ENCODE measurements at regions not wholly inside any gene's neighbourhood (a gene's known extent, or its start where the extent isn't known, plus 50 kb on each side); places are given as distances from the start of the nearest gene placed in this dataset.

- H3K27ac Mint-ChIP-seq: no peak overlapping the region
- no CpG with 5 or more reads among the region's 8 CpGs for WGBS (ENCODE audit: extremely low coverage, insufficient read length, low lambda C conversion rate)
- H3K36me3 Mint-ChIP-seq (ENCODE audit: insufficient read depth in 1 of 3, low read depth in 3 of 3): no peaks in the 10 kb centered on the region
- H3K9me3 Mint-ChIP-seq: no peaks in the 10 kb centered on the region
- peaks cover 7 to 14% of the 10 kb centered on the region in 2 experiments; a peak in 3 of 4 replicates for H3K4me1 Mint-ChIP-seq
- H3K4me2 ChIP-seq (ENCODE audit: insufficient read depth, insufficient read length, low read length): no peak overlapping the region
- H2BK5ac ChIP-seq (ENCODE audit: insufficient read length, low read length): no peak overlapping the region
- TF ChIP-seq CTCF (conservative IDR thresholded peaks at IDR 0.05): no peak
- H4K8ac ChIP-seq (replicated peaks; ENCODE audit: insufficient read length, low read depth, low read length): no peak overlapping the region
- no peak overlapping the region for H3K27ac ChIP-seq (ENCODE audit: insufficient read length, low read depth, low read length)
- no peaks in the 10 kb centered on the region for H3K27me3 Mint-ChIP-seq (ENCODE audit: low read depth)
- no peaks in the 10 kb centered on the region for H3K27me3 ChIP-seq (ENCODE audit: insufficient read depth, low read length)
- H3K4me1 ChIP-seq (ENCODE audit: insufficient read depth, low read length): no peaks in the 10 kb centered on the region
- no peak overlapping the region for H3K14ac ChIP-seq (ENCODE audit: insufficient read depth, low read length)
- H3K9ac ChIP-seq (ENCODE audit: extremely low read depth, insufficient read length, low read length): no peak overlapping the region
- no peak overlapping the region for H2AK5ac ChIP-seq (ENCODE audit: insufficient read length, low read length)
- no peak overlapping the region for H2BK120ac ChIP-seq (ENCODE audit: low read depth, low read length, poor library complexity, severe bottlenecking)
- no peak overlapping the region for H2BK15ac ChIP-seq (ENCODE audit: low read depth, low read length)
- no peak overlapping the region for H2BK20ac ChIP-seq (ENCODE audit: low read depth, low read length, poor library complexity, severe bottlenecking)
- no peak overlapping the region for H3T11ph ChIP-seq (ENCODE audit: low read length)
- H2AFZ ChIP-seq (ENCODE audit: low read length): no peak overlapping the region
- H3K23me2 ChIP-seq (ENCODE audit: insufficient read length, low read depth, low read length, poor library complexity, severe bottlenecking): no peaks in the 10 kb centered on the region
- H4K5ac ChIP-seq (ENCODE audit: insufficient read length, low read depth, low read length): no peak overlapping the region
- H2BK12ac ChIP-seq (ENCODE audit: insufficient read length, low read depth, low read length): no peak overlapping the region
- H3K56ac ChIP-seq (ENCODE audit: insufficient read length, low read depth, low read length): no peak overlapping the region
- H3K79me1 ChIP-seq (ENCODE audit: insufficient read depth, low read depth, low read length, poor library complexity, severe bottlenecking): no peaks in the 10 kb centered on the region
- no peak overlapping the region for H3K4me3 Mint-ChIP-seq
- no peak for DNase-seq
- H3K23ac ChIP-seq (ENCODE audit: insufficient read length, low read depth, low read length): no peak overlapping the region
- H3K9me3 ChIP-seq (ENCODE audit: control insufficient read depth, low read depth, low read length): no peaks in the 10 kb centered on the region
- H3K18ac ChIP-seq (ENCODE audit: insufficient read length, low read depth, low read length): no peak overlapping the region
- no peak overlapping the region for H3K4ac ChIP-seq (ENCODE audit: low read depth, low read length)
- H3K79me2 ChIP-seq (ENCODE audit: insufficient read depth, low read length): no peaks in the 10 kb centered on the region
- no peak overlapping the region for H4K91ac ChIP-seq (ENCODE audit: insufficient read length, low read depth, low read length)
- H4K20me1 ChIP-seq (ENCODE audit: control insufficient read depth, insufficient read depth, insufficient read length): no peaks in the 10 kb centered on the region
Measured at GRCh38 chr2:19667536-19667949, 234.2 kb downstream of the TTC32 start.

All from H9 (cell line).